ENCODE measurements at regions not wholly inside any gene's neighbourhood (a gene's known extent, or its start where the extent isn't known, plus 50 kb on each side); places are given as distances from the start of the nearest gene placed in this dataset.

DNA sequence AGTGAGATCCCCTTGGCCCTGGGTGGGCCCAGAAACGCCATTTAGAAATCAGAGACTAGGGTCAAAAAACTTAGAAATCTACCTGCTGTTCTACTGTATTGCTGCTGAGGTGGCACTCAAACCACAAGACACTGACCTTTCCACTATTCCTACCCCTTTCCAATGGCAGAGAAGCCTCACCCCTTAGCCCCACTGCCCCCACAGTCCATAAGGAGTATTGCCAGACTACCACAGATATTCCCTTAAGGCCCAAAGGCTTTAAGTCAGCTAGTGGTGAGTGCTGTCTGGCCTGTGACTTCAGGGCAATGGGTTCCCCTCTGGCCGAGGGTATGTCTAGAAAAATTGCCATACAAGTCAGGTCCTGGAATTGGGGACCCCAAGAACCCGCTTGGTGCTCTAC is 656.1 kb downstream of the COL12A1 start:
- Histone ChIP-seq H3K4me1 (no peaks in the 10 kb centered on the region), H3K4me3 (no peak overlapping the region), H3K36me3 (no peaks in the 10 kb centered on the region), H3K27ac (no peak overlapping the region), H3K9me3 (no peaks in the 10 kb centered on the region), H3K27me3 (no peaks in the 10 kb centered on the region)
- no peak for DNase-seq (ENCODE audit: extremely low spot score in 2 of 2)
- TF ChIP-seq POLR2AphosphoS5 (IDR thresholded peaks at IDR 0.05; ENCODE audit: insufficient read depth in 1 of 2, low read depth in 1 of 2) (no peak), POLR2A (IDR thresholded peaks at IDR 0.05) (no peak)
- TF ChIP-seq, protein P1, sequence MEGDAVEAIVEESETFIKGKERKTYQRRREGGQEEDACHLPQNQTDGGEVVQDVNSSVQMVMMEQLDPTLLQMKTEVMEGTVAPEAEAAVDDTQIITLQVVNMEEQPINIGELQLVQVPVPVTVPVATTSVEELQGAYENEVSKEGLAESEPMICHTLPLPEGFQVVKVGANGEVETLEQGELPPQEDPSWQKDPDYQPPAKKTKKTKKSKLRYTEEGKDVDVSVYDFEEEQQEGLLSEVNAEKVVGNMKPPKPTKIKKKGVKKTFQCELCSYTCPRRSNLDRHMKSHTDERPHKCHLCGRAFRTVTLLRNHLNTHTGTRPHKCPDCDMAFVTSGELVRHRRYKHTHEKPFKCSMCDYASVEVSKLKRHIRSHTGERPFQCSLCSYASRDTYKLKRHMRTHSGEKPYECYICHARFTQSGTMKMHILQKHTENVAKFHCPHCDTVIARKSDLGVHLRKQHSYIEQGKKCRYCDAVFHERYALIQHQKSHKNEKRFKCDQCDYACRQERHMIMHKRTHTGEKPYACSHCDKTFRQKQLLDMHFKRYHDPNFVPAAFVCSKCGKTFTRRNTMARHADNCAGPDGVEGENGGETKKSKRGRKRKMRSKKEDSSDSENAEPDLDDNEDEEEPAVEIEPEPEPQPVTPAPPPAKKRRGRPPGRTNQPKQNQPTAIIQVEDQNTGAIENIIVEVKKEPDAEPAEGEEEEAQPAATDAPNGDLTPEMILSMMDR (IDR thresholded peaks at IDR 0.05): no peak
- intact Hi-C loops (cut with DNase I): no loop called here

GRCh38 chr6:74534465-74535211 is 671.2 kb downstream of the COL12A1 start:
- H3K27me3 ChIP-seq: no peaks in the 10 kb centered on the region
- H3K4me3 ChIP-seq: no peak overlapping the region
- TF ChIP-seq POLR2A (IDR thresholded peaks at IDR 0.05) (no peak), POLR2AphosphoS5 (IDR thresholded peaks at IDR 0.05; ENCODE audit: insufficient read depth in 1 of 2, low read depth in 1 of 2) (no peak)
- TF ChIP-seq, protein P1 (IDR thresholded peaks at IDR 0.05): no peak
- H3K9me3 ChIP-seq: no peaks in the 10 kb centered on the region
- H3K36me3 ChIP-seq: no peaks in the 10 kb centered on the region
- intact Hi-C loops (cut with DNase I): no loop called here
- H3K27ac ChIP-seq: no peak overlapping the region
- DNase-seq (ENCODE audit: extremely low spot score in 2 of 2): no peak
- H3K4me1 ChIP-seq: no peaks in the 10 kb centered on the region

- TF ChIP-seq POLR2AphosphoS5 (IDR thresholded peaks at IDR 0.05; ENCODE audit: insufficient read depth in 1 of 2, low read depth in 1 of 2) (no peak), POLR2A (IDR thresholded peaks at IDR 0.05) (no peak)
- TF ChIP-seq, protein P1 (IDR thresholded peaks at IDR 0.05): no peak
- Histone ChIP-seq H3K36me3 (no peaks in the 10 kb centered on the region), H3K9me3 (no peaks in the 10 kb centered on the region), H3K27me3 (no peaks in the 10 kb centered on the region), H3K4me3 (no peak overlapping the region), H3K27ac (no peak overlapping the region), H3K4me1 (no peaks in the 10 kb centered on the region)
- intact Hi-C loops (cut with DNase I): no loop called here
- DNase-seq (ENCODE audit: extremely low spot score in 2 of 2): no peak
These were observed 686.7 kb downstream of the COL12A1 start for GRCh38 chr6:74519163-74519562.

DNA sequence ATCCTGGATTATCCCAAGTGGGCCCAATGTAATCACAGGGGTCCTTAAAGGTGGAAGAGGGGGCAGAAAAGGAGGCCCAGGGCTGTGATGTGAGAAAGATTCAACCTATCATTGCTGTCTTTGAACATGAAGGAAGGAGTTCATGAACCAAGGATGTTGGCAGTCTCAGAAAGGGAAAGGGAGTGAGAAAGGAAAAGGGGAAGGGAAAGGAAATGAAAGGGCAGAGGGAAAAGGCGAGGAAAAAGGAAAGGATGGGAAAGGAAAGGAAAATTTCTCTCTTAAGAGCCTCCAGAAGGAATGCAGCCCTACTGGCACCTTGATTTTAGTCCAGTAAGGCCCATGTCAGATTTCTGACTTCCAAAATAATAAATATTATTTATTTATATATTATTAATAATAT is 687.8 kb downstream of the COL12A1 start:
- H3K9me3 ChIP-seq: no peaks in the 10 kb centered on the region
- no peak overlapping the region for H3K4me3 ChIP-seq
- no peaks in the 10 kb centered on the region for H3K36me3 ChIP-seq
- no peak overlapping the region for H3K27ac ChIP-seq
- TF ChIP-seq POLR2A (IDR thresholded peaks at IDR 0.05): no peak
- TF ChIP-seq POLR2AphosphoS5 (IDR thresholded peaks at IDR 0.05; ENCODE audit: insufficient read depth in 1 of 2, low read depth in 1 of 2): no peak
- TF ChIP-seq, protein P1 (IDR thresholded peaks at IDR 0.05): no peak
- no peaks in the 10 kb centered on the region for H3K27me3 ChIP-seq
- intact Hi-C loops (cut with DNase I): no loop called here
- H3K4me1 ChIP-seq: no peaks in the 10 kb centered on the region
- no peak for DNase-seq (ENCODE audit: extremely low spot score in 2 of 2)

DNA sequence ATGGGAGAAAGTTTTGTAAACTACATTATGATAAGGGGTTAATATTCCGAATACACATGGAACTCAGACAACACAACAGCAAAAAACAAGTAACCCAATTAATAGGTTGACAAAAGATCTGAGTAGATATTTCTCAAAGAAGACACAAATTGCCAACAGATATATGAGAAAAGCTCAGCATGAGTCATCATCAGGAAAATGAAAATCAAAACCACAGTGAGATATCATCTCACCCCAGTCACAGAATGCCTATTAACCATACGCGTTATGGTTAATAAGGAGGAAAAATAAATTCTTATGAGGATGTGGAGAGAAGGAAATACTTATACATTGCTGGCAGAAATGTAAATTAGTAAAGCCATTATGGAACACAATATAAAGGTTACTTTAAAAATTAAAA is 695.0 kb downstream of the COL12A1 start:
- Histone ChIP-seq H3K4me1 (no peaks in the 10 kb centered on the region), H3K27me3 (no peaks in the 10 kb centered on the region), H3K27ac (no peak overlapping the region), H3K4me3 (no peak overlapping the region), H3K9me3 (no peaks in the 10 kb centered on the region), H3K36me3 (no peaks in the 10 kb centered on the region)
- intact Hi-C loops (cut with DNase I): no loop called here
- no peak for TF ChIP-seq POLR2AphosphoS5 (IDR thresholded peaks at IDR 0.05; ENCODE audit: insufficient read depth in 1 of 2, low read depth in 1 of 2)
- no peak for DNase-seq (ENCODE audit: extremely low spot score in 2 of 2)

All from vagina (tissue), 2 donors.